ENCODE measurements at regions not wholly inside any gene's neighbourhood (a gene's known extent, or its start where the extent isn't known, plus 50 kb on each side); places are given as distances from the start of the nearest gene placed in this dataset.

DNA sequence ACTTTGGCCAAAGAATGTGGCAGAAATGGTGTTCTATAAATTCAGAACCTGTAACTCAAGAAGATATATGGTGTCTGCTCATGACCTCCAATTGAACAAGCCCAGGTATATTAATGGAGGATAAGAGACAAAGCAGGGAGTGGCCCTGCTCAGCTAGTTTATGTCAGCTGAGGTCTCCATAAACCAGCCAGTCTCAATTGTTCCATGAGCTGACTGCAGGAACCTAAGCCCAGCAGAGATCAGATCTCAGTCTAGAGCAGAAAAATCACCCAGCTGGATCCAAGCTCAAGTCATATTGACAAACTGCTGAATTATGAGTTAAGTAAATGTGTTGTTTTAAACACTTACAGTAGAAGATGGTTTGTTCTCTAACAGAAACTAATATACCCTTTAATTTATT is 105.5 kb upstream of the SGCE start:
- POLR2A ChIA-PET = no interaction called here
- in situ Hi-C loops (cut with HindIII; ENCODE audit: low pct_unique_long_range_greater_than_20kb, low sequenced_read_pairs) (no loop called here), intact Hi-C loops (cut with micrococcal nuclease; ENCODE audit: unreplicated experiment) (no loop called here)
- Histone ChIP-seq H3K36me3 (ENCODE audit: control insufficient read depth, insufficient read depth, low read length) (no peaks in the 10 kb centered on the region), H3K27me3 (ENCODE audit: control insufficient read depth, insufficient read depth, low read length) (no peaks in the 10 kb centered on the region), H3K27ac (ENCODE audit: low read length) (no peak overlapping the region), H3K9me3 (ENCODE audit: control insufficient read depth, insufficient read depth, low read depth, low read length) (no peaks in the 10 kb centered on the region), H3K4me3 (ENCODE audit: low read depth in 2 of 2, low read length in 2 of 2) (no peak overlapping the region), H3K4me1 (ENCODE audit: control insufficient read depth, insufficient read depth, low read length) (no peaks in the 10 kb centered on the region)
- DNase-seq (ENCODE audit: low read depth, low spot score) = no peak
- no TSS peak for BruUV-seq (replicated peaks)
- CTCF ChIA-PET = no interaction called here
- TF ChIP-seq, protein P1, sequence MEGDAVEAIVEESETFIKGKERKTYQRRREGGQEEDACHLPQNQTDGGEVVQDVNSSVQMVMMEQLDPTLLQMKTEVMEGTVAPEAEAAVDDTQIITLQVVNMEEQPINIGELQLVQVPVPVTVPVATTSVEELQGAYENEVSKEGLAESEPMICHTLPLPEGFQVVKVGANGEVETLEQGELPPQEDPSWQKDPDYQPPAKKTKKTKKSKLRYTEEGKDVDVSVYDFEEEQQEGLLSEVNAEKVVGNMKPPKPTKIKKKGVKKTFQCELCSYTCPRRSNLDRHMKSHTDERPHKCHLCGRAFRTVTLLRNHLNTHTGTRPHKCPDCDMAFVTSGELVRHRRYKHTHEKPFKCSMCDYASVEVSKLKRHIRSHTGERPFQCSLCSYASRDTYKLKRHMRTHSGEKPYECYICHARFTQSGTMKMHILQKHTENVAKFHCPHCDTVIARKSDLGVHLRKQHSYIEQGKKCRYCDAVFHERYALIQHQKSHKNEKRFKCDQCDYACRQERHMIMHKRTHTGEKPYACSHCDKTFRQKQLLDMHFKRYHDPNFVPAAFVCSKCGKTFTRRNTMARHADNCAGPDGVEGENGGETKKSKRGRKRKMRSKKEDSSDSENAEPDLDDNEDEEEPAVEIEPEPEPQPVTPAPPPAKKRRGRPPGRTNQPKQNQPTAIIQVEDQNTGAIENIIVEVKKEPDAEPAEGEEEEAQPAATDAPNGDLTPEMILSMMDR (IDR thresholded peaks at IDR 0.05) = no peak
- TF ChIP-seq, protein P2, sequence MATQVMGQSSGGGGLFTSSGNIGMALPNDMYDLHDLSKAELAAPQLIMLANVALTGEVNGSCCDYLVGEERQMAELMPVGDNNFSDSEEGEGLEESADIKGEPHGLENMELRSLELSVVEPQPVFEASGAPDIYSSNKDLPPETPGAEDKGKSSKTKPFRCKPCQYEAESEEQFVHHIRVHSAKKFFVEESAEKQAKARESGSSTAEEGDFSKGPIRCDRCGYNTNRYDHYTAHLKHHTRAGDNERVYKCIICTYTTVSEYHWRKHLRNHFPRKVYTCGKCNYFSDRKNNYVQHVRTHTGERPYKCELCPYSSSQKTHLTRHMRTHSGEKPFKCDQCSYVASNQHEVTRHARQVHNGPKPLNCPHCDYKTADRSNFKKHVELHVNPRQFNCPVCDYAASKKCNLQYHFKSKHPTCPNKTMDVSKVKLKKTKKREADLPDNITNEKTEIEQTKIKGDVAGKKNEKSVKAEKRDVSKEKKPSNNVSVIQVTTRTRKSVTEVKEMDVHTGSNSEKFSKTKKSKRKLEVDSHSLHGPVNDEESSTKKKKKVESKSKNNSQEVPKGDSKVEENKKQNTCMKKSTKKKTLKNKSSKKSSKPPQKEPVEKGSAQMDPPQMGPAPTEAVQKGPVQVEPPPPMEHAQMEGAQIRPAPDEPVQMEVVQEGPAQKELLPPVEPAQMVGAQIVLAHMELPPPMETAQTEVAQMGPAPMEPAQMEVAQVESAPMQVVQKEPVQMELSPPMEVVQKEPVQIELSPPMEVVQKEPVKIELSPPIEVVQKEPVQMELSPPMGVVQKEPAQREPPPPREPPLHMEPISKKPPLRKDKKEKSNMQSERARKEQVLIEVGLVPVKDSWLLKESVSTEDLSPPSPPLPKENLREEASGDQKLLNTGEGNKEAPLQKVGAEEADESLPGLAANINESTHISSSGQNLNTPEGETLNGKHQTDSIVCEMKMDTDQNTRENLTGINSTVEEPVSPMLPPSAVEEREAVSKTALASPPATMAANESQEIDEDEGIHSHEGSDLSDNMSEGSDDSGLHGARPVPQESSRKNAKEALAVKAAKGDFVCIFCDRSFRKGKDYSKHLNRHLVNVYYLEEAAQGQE (IDR thresholded peaks at IDR 0.05; ENCODE audit: insufficient read depth in 1 of 2, low read depth in 2 of 2, low read length in 1 of 2) = no peak
- no peak for TF ChIP-seq SIN3A (IDR thresholded peaks at IDR 0.05; ENCODE audit: borderline replicate concordance, insufficient read depth, low read depth, low read length)
- no peak for TF ChIP-seq TCF7L2 (IDR thresholded peaks at IDR 0.05; ENCODE audit: low read depth, low read length)
- no peak for TF ChIP-seq POLR2AphosphoS5 (IDR thresholded peaks at IDR 0.05; ENCODE audit: low read depth, low read length)
- no peak for ATAC-seq

DNA sequence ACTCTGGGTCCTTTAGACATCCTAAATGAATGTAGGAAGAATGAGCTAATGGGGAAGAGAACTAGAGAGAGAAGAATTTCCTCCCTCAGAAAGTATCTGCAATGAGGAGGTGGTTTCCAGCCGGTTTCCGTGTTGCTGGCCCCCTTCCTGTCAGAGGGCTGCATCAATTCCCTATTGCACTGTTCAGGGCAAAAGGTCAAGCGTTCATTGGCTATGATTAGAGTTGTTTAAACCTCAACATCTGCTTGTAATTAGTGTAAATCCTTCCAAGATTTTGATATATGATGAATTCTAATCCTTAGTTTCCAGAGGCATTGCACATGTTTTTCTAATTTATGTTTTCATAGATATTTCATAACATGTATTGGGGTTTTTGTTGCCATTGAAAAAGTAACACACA is 107.3 kb upstream of the SGCE start:
- Histone ChIP-seq H3K4me1 (ENCODE audit: control insufficient read depth, insufficient read depth, low read length) (no peaks in the 10 kb centered on the region), H3K27ac (ENCODE audit: low read length) (no peak overlapping the region), H3K36me3 (ENCODE audit: control insufficient read depth, insufficient read depth, low read length) (no peaks in the 10 kb centered on the region), H3K9me3 (ENCODE audit: control insufficient read depth, insufficient read depth, low read depth, low read length) (no peaks in the 10 kb centered on the region), H3K27me3 (ENCODE audit: control insufficient read depth, insufficient read depth, low read length) (no peaks in the 10 kb centered on the region), H3K4me3 (ENCODE audit: low read depth in 2 of 2, low read length in 2 of 2) (no peak overlapping the region)
- intact Hi-C loops (cut with micrococcal nuclease; ENCODE audit: unreplicated experiment) (no loop called here), in situ Hi-C loops (cut with HindIII; ENCODE audit: low pct_unique_long_range_greater_than_20kb, low sequenced_read_pairs) (no loop called here)
- ChIA-PET CTCF (no interaction called here), POLR2A (no interaction called here)
- no peak for ATAC-seq
- DNase-seq (ENCODE audit: low read depth, low spot score) = no peak
- TF ChIP-seq SIN3A (IDR thresholded peaks at IDR 0.05; ENCODE audit: borderline replicate concordance, insufficient read depth, low read depth, low read length) (no peak), TCF7L2 (IDR thresholded peaks at IDR 0.05; ENCODE audit: low read depth, low read length) (no peak), POLR2AphosphoS5 (IDR thresholded peaks at IDR 0.05; ENCODE audit: low read depth, low read length) (no peak)
- TF ChIP-seq, protein P2 (IDR thresholded peaks at IDR 0.05; ENCODE audit: insufficient read depth in 1 of 2, low read depth in 2 of 2, low read length in 1 of 2) = no peak
- TF ChIP-seq, protein P1 (IDR thresholded peaks at IDR 0.05) = no peak
- no TSS peak for BruUV-seq (replicated peaks)
